GM18867 (cell line): ENCODE measurements at regions not wholly inside any gene's neighbourhood (a gene's known extent, or its start where the extent isn't known, plus 50 kb on each side); places are given as distances from the start of the nearest gene placed in this dataset.
"Not testable (repeated sequence)": the region's sequence is repeated elsewhere in the genome, so short reads cannot be mapped to it uniquely, and the experiment has no call there.

Experiments
- ATAC-seq: cut with Tn5 transposase; IDR thresholded peaks from one replicate; pipeline ENCODE4 v1.9.1; 2021; ENCODE audit warnings: mild to moderate bottlenecking, moderate library complexity; ENCODE audit not compliant: unreplicated experiment

GRCh38 chr9:62952840-62953239 lies 1763.0 kb downstream of the SPATA31A7 start:
- not testable (repeated sequence) for ATAC-seq
